Stimulated activated CD4-positive, alpha-beta T cell treated with anti-CD3 and anti-CD28 coated beads, Interleukin-1b, Interleukin-23, amount 100 ng/mL, for 1 hour (primary cell): ENCODE measurements at regions not wholly inside any gene's neighbourhood (a gene's known extent, or its start where the extent isn't known, plus 50 kb on each side); places are given as distances from the start of the nearest gene placed in this dataset.

ENCODE experiments used
- DNase-seq, 2 donors: peaks; one replicate each; pipeline ENCODE4 v3.0.0-alpha.2; 2020; ENCODE audit warnings: low read depth in 2 of 2

GRCh38 chr15:45946111-45946510 is 311.3 kb downstream of the SQOR start:
- no peak for DNase-seq

DNA sequence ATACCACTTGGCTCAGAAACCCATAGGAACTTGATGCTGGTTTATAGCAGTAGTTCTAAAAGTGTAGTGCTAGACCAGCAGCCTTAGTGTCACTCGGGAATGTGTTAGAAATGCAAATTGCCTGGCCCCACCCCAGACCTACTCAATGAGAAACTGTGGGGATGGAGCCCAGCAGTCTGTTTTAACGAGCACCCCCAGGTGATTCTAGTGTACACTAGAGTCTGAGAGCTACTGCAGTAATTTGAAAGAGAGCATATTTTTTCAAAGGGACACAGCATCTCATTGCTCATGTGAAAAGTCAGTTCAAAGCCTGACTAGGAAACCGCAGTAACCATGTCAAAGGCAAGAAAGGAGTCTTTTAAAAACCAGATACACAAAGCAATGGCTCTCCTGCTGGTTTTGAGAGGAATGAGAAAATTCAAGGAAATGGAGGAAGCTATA is 313.4 kb downstream of the SQOR start:
- no peak for DNase-seq

GRCh38 chr15:45958924-45959323 is 324.1 kb downstream of the SQOR start:
- no peak for DNase-seq

DNA sequence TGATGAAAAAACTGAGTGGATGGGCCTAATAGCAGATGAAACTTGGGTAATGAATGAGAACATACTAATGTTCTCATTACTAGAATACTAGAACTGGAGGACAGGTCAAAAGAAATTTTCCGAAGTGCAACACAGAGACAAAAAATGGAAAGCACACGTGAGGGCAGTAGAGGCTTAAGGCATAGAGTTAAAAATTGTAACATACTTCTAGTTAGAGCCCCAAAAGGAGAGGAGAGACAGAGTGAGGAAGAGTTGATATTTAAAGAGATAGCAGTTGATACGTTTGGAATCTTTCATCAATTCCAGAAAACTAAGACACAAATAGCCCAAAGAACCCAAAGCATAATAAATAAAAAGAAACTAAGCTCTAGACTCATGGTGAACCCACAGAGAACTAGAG is 327.9 kb downstream of the SQOR start:
- DNase-seq: no peak

GRCh38 chr15:45970542-45970941 is 335.7 kb downstream of the SQOR start:
- no peak for DNase-seq

- DNase-seq: no peak
Measured at GRCh38 chr15:45980366-45980765, 345.5 kb downstream of the SQOR start.

DNA sequence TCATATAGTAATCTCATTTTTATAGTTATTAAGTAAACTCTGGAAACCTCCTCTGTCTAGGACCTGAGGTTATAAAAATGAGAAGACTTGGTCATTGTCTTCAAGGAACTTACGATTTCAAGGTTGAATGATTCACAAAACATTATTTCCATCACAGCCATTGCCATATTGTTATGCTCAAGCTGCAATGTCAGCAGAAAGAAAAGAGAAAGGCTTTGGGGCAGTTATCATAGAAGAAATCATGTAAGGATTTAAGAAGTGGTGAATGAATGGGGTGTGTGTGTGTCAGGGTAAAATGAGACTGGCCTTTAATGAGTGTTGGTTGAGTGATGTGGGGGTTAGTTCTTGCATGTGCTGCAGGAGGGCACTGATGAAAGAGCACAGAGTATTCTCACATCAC is 346.8 kb downstream of the SQOR start:
- DNase-seq: no peak

- DNase-seq: no peak
Measured at GRCh38 chr15:45991863-45992262, 357.0 kb downstream of the SQOR start.

- DNase-seq: no peak
Measured at GRCh38 chr15:45993072-45993471, 358.2 kb downstream of the SQOR start.

- no peak for DNase-seq
Measured at GRCh38 chr15:45993508-45993907, 358.7 kb downstream of the SQOR start.

GRCh38 chr15:45995800-45996199 is 361.0 kb downstream of the SQOR start:
- no peak for DNase-seq

DNA sequence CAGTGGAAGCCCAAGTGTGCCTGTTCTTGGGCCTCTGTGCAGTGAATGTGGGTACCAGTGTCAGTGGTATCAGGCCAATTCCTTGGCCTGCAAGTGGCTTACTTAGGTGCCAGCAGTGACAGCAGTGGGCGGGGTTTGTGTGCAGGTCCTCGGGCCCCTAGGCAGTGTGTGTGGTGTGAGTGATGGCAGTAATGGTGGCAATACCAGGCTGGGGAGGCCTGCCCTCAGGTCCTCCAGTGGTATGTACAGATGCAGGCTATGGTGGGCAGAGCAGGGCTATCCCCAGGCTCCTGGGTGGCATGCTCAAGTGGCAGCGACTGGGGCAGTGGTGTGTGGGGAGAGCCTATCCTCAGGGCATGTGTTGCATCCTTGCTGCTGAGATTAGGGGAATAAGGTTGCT is 379.7 kb downstream of the SQOR start:
- DNase-seq: no peak

GRCh38 chr15:46034755-46035154 is 399.9 kb downstream of the SQOR start:
- DNase-seq: no peak

DNA sequence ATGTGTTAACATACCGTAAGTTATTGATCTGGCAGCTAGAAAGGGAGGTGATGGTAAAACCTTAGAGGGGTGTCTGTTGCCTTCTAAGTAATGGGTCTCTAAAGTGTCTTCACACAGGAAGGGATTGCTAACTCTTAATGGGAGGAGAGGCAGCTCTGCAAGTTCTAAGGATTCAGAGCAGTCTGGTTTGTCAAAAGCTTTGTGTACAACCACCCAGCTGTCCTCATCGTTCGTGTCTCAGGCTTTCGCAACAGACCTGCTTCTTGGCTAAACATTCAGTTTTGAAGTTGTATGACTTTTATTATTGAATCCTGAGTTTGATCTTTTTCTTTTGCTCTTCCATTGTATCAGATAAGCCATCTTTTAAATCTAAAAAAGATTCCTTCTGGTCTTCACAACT is 404.9 kb downstream of the SQOR start:
- DNase-seq: no peak

DNA sequence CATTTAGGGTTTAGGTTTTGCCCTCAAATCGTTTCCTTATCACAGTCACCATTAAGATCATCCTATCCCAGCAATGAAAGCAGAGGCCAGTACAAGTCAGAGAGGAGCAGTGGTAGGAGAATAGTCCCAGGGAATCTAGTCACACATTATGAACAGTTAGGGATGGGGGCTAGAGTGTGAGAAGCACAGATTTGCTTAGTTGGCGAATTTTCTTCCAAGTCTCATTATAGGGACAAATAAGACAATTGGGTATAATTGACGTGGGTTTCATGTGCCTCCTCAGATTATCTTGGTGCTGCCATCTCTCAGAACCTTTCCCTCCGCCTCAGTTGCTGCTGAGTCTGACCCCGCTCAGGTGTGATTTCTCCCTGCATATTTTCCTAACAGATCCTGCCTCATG is 407.1 kb downstream of the SQOR start:
- DNase-seq: no peak

DNA sequence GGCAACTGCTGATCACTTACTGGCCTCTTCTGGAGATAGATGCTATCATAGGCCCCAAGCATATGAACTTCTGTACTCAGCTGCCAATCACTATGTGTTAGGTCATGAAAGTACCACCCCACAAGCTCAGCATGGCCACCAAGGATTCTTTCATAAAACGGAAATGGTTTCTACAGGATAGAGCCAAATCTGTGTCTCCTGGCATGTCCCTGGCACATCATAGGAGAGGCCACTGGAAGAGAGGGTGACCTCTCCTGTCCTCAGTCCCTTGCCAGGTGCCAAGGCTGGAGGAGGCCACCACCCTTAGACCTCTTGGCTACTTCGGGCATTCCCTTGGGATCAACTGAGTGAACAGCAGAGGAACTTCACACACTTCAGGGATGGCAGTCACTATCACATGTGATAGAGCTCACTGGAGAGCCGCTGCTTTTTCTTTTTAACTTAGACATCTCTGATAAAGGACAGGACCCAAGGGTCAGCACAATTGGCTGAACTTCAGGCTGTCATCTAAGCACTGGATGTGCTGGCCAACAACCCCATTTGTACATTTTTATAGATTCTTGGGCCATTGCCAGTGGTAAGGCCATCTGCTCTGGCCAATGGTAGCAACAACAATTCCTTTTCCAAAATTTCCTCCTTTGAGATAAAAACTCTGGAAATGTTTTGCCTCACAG is 425.2 kb downstream of the SQOR start:
- no peak for DNase-seq

- DNase-seq: no peak
Measured at GRCh38 chr15:46061002-46061401, 426.2 kb downstream of the SQOR start.

GRCh38 chr15:46077220-46077619 is 442.4 kb downstream of the SQOR start:
- no peak for DNase-seq

GRCh38 chr15:46079046-46079445 is 444.2 kb downstream of the SQOR start:
- no peak for DNase-seq

GRCh38 chr15:46080016-46080415 is 445.2 kb downstream of the SQOR start:
- DNase-seq: no peak

GRCh38 chr15:46088486-46089445 is 453.9 kb downstream of the SQOR start:
- DNase-seq: no peak

DNA sequence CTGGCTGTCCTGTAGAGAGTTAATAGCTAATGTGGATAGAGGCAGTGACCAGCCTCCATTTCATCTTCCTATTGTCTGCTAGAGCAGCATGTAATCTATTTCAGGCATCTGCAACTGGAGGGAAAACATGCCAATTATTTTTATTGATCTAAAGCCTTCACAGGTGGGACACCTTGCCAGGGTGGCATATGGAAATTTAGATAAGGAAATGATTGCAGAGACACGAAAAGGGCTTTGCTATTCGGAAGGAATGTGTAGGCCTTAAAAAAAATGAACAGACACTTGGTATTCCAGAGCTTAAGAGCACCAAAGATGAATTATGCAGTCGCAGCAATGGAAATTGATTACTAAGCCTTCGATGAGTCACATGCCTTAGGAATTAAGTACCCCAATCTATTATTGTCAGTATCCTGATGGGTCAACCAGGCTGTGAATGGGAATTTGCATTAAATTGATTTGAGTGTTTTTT is 454.7 kb downstream of the SQOR start:
- no peak for DNase-seq

DNA sequence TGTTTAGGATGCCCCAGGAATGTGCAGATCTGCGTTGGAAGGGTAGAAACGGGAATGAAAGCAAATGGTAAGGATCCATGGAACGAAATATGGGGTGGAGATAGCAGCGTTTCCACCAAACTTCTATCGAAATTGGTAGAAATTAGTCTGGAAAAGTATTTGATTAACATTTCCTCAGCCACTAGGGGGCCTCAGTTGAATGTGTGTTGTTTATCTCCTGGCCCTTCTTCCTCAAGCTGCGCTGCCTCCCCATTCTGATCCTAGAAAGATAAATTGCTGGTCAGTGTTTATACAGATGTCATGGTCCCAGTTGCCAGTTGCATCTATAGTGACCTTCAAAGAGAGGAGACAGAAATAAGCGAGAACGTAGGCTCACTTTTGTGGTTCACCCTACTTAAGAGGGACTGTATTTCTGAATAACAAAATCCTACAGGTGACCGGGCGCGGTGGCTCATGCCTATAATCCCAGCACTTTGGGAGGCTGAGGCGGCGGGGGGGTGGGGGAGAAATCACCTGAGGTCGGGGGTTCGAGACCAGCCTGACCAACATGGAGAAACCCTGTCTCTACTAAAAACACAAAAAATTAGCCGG is 457.1 kb downstream of the SQOR start:
- DNase-seq: no peak
